Right cardiac atrium (tissue), 5 donors: ENCODE measurements at regions not wholly inside any gene's neighbourhood (a gene's known extent, or its start where the extent isn't known, plus 50 kb on each side); places are given as distances from the start of the nearest gene placed in this dataset.
A peak's percentile ranks its signal among the peaks of the same experiment; 100 is the strongest.

Experiments used
- ATAC-seq, 2 donors: fragments of 200-7000 bp; cut with Tn5 transposase; one replicate each; pipeline versions ENCODE4 v1.8.0 to v1.9.1; 2020; ENCODE audit warnings: moderate library complexity in 2 of 2, mild to moderate bottlenecking in 1 of 2
- DNase-seq, 3 donors: peaks; one replicate each; pipeline ENCODE4 v3.0.0-alpha.2; 2020
- H3K27ac ChIP-seq: one replicate; pipeline ENCODE4 v1.5.1; 2013; ENCODE audit warnings: mild to moderate bottlenecking, low read length, control low read depth, moderate library complexity
- H3K27me3 ChIP-seq: one replicate; pipeline ENCODE4 v1.6.1; 2013; ENCODE audit not compliant: control insufficient read depth, insufficient read depth
- H3K4me1 ChIP-seq: one replicate; pipeline ENCODE4 v1.6.1; 2013; ENCODE audit warnings: low read length; ENCODE audit not compliant: control insufficient read depth, insufficient read depth
- H3K4me3 ChIP-seq: one replicate; pipeline ENCODE4 v1.5.1; 2013; ENCODE audit warnings: low read length, control low read depth
- H3K9me3 ChIP-seq: one replicate; pipeline ENCODE4 v1.6.1; 2013; ENCODE audit warnings: low read length; ENCODE audit not compliant: control insufficient read depth
- WGBS: extraction: QIAGEN DNeasy Blood & Tissue Kit; methylation state at CpG from one replicate; pipeline ENCODE4 v1.1.7; 2013; 5-methylcytosine and 5-hydroxymethylcytosine counted together
- intact Hi-C, 4 donors: fragments of 100-400 bp; cut with DNase I; formaldehyde crosslinking; loops; one replicate each; pipeline versions ENCODE4 v1.11.0 to v1.14.0; 2022 to 2023
- donor health status: healthy with polysubstance abuse.
- donor health status: DM: no; HTN: yes; CAD: no.
- donor health status: DM: no; HTN: no; CAD: no.
- donor health status: DM: no; HTN: yes; CAD: no; lungs with severe emphysema.
- donor health status: DM: yes; HTN: yes; CAD: no.

DNA sequence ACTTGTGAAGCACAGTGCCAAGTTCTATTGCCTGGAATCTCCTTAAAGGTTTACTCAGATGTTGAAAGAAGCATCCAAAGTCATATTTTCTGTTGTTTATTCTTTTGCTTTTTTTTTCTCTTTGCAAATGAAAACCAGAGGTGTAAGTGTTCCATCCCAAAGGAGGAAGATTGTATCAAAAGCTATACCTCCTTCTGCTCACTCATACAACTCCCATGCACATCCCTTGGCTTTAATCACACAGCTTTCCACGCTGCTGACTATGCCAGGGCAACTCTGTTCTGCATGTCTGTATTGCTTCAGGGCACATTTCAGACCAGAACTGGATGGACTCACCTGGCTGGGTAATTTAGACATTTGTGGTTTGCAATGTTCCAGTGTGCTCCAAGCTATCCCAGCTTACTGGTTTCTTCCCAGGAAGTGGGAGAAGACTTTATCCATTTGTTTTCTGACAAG is 399.6 kb upstream of the TBL1XR1 start:
- Histone ChIP-seq H3K27me3 (no peaks in the 10 kb centered on the region), H3K27ac (peak overlapping the region; percentile 12), H3K4me3 (no peak overlapping the region), H3K9me3 (no peaks in the 10 kb centered on the region), H3K4me1 (peaks cover 6% of the 10 kb centered on the region)
- intact Hi-C loops = no loop called here
- DNase-seq = no peak
- 51% methylated on average over 1 of the region's 1 CpG for WGBS
- ATAC-seq = peak in 1 of 2 donors; percentile 17

DNA sequence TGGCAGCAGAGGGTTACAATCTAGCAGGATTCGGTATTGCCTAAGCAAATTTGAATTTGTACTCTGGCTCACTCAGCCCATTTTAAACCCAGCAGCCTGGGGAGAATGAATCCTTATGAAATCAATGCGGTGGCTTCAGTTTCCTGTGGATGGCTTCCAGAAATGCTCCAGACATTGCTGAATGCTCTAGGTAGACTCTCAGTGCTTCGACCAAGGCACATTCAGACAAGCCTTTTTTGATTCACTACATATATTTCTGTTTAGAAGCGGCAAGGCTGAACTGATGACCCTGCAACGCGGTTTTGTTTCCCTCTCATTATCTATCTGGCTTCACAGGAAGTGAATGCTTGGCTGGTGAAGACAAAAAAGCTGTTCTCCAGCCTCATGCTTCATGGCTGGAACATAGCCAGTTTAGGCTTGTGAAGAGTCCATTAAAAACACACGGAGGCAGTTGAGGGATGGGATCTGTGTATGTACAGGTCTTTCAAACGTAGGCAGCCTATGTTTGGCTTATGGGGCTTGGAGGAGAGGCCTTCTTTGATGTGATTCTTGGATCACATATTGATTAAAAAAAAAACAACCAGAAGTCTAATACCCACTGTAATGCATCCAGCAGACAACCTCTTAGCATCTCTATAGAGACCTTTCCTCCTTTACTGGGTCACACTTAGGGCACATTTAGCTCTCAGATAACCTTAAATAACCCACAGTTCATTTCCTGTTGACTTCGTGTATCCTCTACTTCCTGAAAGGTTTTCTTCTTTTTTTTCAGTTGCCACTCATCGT is 400.2 kb upstream of the TBL1XR1 start:
- intact Hi-C loops = no loop called here

DNA sequence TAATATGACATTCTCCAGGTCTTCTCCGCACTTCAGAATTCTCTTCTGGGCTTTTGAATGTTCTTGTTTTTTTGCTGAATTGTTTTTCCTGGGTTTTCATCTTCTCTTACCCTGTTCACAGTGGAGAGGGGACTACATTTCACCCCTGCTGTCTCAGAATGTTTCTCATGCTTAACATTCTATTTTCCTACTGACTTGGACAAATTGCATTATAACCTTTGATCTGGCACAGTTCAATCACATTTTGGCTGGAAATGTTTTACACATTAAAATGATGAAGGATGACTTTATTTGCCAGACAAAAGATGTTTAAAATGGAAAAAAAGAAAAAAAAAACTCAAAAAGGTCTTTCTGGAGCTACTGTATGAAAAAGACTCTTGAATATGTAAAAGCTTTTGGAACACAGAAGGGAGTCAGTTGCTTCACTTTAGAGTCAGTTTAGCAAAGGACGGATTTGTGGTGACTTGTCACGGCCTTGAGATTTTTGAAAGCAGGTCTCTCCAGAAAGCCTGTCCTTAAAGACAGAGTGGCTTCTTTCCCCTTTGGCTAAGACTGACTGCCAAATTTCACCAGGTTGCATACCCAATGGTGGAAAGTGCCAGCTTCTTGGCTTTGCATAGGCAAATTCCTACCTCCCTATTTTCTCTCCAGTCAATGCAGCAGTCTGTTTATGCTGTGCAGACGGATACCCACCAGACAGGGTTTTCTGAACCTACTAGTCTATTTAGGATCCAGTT is 401.0 kb upstream of the TBL1XR1 start:
- peaks cover 11% of the 10 kb centered on the region for H3K4me1 ChIP-seq
- no peak overlapping the region for H3K27ac ChIP-seq
- no peaks in the 10 kb centered on the region for H3K9me3 ChIP-seq
- no peaks in the 10 kb centered on the region for H3K27me3 ChIP-seq
- DNase-seq = no peak
- intact Hi-C loops = no loop called here
- H3K4me3 ChIP-seq = no peak overlapping the region
- no peak for ATAC-seq
- 64% methylated on average over 4 of the region's 4 CpGs for WGBS

More for the DNA sequence above, 400.2 kb upstream of the TBL1XR1 start:
- peak in 2 of 3 donors; percentile 35 to 59 for DNase-seq
- Histone ChIP-seq H3K4me3 (no peak overlapping the region), H3K4me1 (peaks cover 6% of the 10 kb centered on the region), H3K27ac (peak overlapping the region; percentile 43), H3K9me3 (no peaks in the 10 kb centered on the region), H3K27me3 (no peaks in the 10 kb centered on the region)
- 9% methylated on average over 10 of the region's 10 CpGs for WGBS
- peak; percentile 78 to 91 for ATAC-seq

DNA sequence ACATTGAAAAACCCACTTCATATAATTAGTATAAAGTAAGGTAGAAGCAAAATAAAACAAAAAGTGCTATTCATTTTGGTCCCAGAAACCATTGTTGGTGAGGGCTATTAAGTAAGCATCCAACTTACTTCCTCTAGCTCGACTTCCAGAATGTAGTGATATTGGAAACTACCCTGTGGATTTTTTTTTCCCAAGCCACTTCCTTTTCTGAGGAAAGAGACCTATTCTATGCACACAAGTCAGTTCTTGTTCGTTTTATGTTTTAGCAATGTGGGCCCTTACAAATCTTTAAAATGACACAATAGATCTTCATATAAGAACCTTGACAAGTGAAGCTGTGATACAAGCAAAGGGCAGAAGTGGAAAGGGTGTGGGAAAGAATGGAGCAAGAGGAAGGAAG is 402.0 kb upstream of the TBL1XR1 start:
- Histone ChIP-seq H3K27ac (no peak overlapping the region), H3K4me1 (peaks cover 11% of the 10 kb centered on the region), H3K9me3 (no peaks in the 10 kb centered on the region), H3K4me3 (no peak overlapping the region), H3K27me3 (no peaks in the 10 kb centered on the region)
- intact Hi-C loops = no loop called here
- no peak for DNase-seq
- no peak for ATAC-seq
- WGBS = 48% methylated on average over 2 of the region's 2 CpGs

DNA sequence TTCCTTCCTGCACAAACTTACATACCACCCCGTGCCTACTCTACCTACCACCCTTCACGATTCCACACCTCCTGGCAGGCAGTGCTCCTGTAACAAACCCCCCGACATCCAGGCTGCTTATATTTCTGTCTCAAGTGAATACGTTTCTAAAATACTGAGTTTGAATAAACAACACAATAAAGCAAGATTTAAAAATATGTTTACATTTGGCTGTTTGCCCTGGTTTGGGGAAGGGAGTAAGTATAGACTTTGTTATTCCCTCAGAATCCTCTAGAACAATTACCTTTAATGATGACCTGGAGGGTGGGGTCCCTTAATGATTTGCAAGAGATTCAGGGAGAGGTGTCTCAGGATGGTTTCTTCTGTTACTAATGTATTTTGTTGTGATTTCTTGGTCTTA is 402.6 kb upstream of the TBL1XR1 start:
- no peak overlapping the region for H3K4me3 ChIP-seq
- H3K9me3 ChIP-seq = no peaks in the 10 kb centered on the region
- intact Hi-C loops = no loop called here
- H3K27ac ChIP-seq = no peak overlapping the region
- no peak for ATAC-seq
- peaks cover 11% of the 10 kb centered on the region for H3K4me1 ChIP-seq
- DNase-seq = no peak
- WGBS = 94% methylated on average over 4 of the region's 4 CpGs
- H3K27me3 ChIP-seq = no peaks in the 10 kb centered on the region

DNA sequence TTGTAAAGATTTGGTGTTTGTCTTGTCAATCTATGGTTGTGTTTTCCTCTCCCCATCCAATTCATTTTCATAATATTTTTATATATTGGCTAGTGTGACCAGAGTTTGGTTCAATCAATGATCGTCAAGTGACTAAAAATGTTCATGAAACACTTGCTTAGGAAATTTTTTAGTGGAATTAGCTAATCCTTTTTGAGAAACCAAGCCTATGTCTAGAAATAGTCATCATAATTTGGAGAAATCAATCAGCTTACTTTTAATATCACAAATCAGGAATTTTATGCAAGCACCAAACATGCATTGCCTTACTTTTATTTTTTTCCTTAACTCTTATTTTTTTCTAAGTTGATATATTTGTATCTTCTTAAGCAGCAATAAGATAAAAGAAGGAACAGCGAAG is 403.1 kb upstream of the TBL1XR1 start:
- H3K27me3 ChIP-seq = no peaks in the 10 kb centered on the region
- peaks cover 11% of the 10 kb centered on the region for H3K4me1 ChIP-seq
- H3K4me3 ChIP-seq = no peak overlapping the region
- H3K9me3 ChIP-seq = no peaks in the 10 kb centered on the region
- ATAC-seq (no peak), DNase-seq (no peak)
- intact Hi-C loops = no loop called here
- no peak overlapping the region for H3K27ac ChIP-seq
- 93% methylated on average over 2 of the region's 2 CpGs for WGBS

DNA sequence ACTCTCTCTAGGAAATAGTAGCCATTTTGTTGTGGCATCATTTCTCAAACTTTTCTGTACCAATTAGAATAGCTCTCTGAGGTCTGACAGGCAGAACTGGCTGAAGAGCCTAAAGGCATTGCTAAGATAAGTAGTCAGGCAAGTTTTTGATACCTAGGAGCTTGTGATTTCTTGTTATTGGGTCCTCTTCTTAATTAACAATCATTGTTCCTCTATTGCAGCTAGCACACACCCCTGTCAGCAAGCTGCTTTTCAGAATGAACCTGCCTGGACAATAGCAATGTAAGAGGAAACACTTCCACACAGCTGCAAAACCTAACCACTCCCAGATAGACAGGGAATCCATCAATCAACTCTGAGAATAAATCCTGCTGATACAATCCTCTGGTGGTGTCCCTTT is 403.9 kb upstream of the TBL1XR1 start:
- ATAC-seq = no peak
- Histone ChIP-seq H3K4me3 (no peak overlapping the region), H3K27ac (no peak overlapping the region), H3K9me3 (no peaks in the 10 kb centered on the region), H3K27me3 (no peaks in the 10 kb centered on the region), H3K4me1 (peaks cover 11% of the 10 kb centered on the region)
- intact Hi-C loops = no loop called here
- no peak for DNase-seq

DNA sequence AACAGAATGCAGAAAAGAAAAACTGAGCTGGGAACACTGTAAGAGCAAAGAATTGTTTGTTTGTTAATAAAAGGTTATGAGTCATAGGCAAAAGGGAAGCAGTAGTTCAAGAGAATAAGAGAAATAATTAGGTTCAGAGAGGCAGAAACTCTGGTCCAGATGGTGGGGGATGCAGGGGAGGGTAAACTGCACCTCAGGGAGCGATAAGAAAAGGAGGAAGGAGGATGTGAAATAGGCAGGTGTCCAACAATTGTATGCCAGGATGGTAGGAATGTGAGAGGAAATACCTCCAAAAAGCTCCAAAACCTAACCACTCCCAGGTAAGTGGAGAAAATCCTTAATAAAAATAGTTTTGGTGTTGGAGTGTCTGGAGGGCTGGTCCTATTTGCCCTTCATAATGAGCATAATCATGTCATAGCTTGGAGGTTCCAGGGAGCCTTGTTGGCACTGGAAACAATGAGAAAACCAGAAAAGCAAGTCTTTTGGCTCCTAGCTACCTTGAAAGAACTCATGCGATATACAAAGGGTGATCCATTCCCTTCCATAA is 405.4 kb upstream of the TBL1XR1 start:
- Histone ChIP-seq H3K27me3 (no peaks in the 10 kb centered on the region), H3K4me1 (peaks cover 5% of the 10 kb centered on the region), H3K27ac (no peak overlapping the region), H3K9me3 (no peaks in the 10 kb centered on the region), H3K4me3 (no peak overlapping the region)
- DNase-seq = no peak
- intact Hi-C loops = no loop called here
- WGBS = 67% methylated on average over 2 of the region's 2 CpGs
- ATAC-seq = peak in 1 of 2 donors; percentile 22

DNA sequence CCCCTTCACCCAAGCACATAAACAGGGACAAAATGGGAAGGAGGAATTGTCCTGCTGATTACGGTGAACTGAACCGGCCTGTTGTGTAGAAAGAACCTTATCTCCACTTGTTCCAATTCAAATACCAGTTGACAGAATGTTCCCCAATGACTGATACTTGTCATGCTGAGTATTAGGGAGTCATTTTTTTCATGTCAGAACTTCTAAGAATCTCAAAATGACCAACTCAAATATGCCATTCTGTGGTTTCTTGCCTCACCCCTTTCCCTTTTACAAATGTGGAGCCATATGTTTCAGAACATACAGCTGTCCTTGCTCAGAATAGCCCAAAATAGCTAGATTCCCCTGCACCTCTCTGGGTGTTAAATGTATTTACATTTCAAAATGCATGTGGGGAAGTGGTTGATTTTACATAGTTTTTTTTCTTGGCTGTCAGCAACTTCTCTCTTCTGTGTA is 405.9 kb upstream of the TBL1XR1 start:
- intact Hi-C loops = no loop called here

DNA sequence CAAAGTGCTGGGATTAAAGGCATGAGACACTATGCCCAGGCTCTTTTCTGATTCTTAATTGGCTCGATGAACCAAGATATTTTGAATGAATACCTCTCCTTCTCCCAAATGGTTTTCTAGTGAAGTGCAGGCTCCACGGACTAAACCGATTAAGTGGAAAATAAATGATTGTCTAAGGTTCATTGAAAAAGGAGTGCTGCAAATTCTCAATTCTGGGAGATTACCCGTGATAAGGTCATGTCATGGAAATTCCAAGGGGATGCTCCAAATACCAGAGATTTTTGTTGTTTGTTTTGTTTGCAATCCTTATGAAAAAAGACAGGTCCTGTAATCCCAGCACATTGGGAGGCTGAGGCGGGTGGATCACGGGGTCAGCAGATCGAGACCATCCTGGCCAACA is 406.9 kb upstream of the TBL1XR1 start:
- ATAC-seq (no peak), DNase-seq (no peak)
- 95% methylated on average over 7 of the region's 7 CpGs for WGBS
- no peak overlapping the region for H3K27ac ChIP-seq
- intact Hi-C loops = no loop called here
- no peak overlapping the region for H3K4me3 ChIP-seq
- H3K4me1 ChIP-seq = peaks cover 5% of the 10 kb centered on the region
- H3K9me3 ChIP-seq = no peaks in the 10 kb centered on the region
- no peaks in the 10 kb centered on the region for H3K27me3 ChIP-seq

More for the DNA sequence above, 405.9 kb upstream of the TBL1XR1 start:
- H3K4me3 ChIP-seq = no peak overlapping the region
- peaks cover 5% of the 10 kb centered on the region for H3K4me1 ChIP-seq
- no peak for DNase-seq
- no peak for ATAC-seq
- no peaks in the 10 kb centered on the region for H3K9me3 ChIP-seq
- WGBS = 36% methylated on average over 2 of the region's 2 CpGs
- no peaks in the 10 kb centered on the region for H3K27me3 ChIP-seq
- H3K27ac ChIP-seq = no peak overlapping the region

DNA sequence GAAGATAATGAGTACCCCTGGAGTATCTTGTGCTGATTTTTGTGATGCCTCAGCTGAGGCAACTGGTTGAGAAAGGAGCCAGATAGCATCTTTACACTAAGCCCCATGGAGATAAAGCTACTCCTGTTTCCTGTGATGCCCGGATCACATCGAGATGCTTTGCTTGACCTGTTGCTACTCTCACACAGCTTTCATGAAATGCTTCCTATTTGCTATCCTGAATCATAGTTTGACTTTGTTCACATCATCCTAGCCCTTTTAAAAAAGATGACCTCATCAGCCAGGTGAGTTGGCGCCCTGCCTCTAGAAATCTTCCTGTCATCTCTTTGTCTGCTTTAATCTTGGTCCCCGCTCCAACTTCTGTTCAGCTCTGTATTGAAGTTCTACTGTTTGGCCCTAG is 409.6 kb upstream of the TBL1XR1 start:
- intact Hi-C loops = no loop called here
- H3K27ac ChIP-seq = no peak overlapping the region
- 72% methylated on average over 4 of the region's 4 CpGs for WGBS
- no peak for DNase-seq
- H3K9me3 ChIP-seq = no peaks in the 10 kb centered on the region
- no peak for ATAC-seq
- no peaks in the 10 kb centered on the region for H3K27me3 ChIP-seq
- no peak overlapping the region for H3K4me3 ChIP-seq
- peaks cover 5% of the 10 kb centered on the region for H3K4me1 ChIP-seq
